ENCODE measurements at regions not wholly inside any gene's neighbourhood (a gene's known extent, or its start where the extent isn't known, plus 50 kb on each side); places are given as distances from the start of the nearest gene placed in this dataset.

DNA sequence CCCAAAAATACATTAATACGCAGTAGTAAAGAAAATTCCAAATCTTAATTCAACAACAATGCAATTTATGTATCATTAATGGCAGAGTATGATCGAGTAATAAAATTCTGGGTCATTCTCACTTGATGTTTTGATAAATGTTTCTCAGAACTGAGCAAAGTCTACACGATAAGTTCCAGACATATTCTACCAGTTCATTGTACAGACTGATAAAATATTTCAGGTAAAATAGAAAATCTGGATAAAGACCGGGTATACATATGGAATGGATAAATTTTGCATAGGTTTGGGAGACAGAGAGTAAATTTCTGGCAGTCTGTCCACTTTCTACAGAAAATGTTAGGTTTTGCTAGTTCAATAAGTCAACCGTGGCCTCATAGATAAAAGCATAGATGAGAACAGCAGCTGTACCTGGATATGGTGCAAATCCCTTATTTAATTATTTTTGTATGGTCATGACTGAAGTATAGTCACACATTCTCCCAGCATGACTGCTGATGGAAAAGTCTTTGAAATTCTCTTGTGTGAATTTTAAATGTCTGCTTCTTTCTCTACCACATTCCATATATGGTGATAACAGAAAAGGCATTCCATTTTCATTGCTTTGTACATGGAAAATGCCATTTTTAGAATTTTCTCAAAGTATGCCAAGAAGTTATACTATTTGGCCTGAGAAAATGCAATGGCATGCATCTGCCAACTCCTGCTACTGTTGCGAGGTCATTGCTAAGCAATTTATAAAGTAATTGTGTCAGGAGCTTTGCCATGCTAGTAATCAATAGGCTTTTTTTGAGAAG, 301.9 kb upstream of the ARSJ start:
- no peak for ATAC-seq
- TF ChIP-seq, protein P1, sequence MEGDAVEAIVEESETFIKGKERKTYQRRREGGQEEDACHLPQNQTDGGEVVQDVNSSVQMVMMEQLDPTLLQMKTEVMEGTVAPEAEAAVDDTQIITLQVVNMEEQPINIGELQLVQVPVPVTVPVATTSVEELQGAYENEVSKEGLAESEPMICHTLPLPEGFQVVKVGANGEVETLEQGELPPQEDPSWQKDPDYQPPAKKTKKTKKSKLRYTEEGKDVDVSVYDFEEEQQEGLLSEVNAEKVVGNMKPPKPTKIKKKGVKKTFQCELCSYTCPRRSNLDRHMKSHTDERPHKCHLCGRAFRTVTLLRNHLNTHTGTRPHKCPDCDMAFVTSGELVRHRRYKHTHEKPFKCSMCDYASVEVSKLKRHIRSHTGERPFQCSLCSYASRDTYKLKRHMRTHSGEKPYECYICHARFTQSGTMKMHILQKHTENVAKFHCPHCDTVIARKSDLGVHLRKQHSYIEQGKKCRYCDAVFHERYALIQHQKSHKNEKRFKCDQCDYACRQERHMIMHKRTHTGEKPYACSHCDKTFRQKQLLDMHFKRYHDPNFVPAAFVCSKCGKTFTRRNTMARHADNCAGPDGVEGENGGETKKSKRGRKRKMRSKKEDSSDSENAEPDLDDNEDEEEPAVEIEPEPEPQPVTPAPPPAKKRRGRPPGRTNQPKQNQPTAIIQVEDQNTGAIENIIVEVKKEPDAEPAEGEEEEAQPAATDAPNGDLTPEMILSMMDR (IDR thresholded peaks at IDR 0.05), result no peak

DNA sequence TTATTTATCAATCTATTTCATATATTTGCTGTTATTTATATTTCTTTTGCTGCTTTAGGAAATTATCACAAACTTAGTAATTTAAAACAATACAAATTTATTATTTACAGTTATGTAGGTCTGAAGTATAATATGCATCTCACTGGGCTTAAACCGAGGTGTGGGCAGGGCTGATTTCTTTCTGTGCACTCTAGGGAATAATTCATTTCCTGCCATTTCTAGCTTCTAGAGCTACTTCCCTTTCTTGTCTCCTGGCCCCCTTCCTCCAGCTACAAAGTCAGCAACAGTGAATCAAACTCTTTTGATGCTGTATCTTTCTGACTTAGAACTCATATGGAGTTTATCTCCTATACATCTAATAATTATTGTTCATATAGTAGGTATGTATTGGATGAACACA, 303.5 kb upstream of the ARSJ start:
- no peak overlapping the region for H3K27ac ChIP-seq
- TF ChIP-seq, protein P1 (IDR thresholded peaks at IDR 0.05), result no peak
- DNase-seq (no peak), ATAC-seq (no peak)
- no peaks in the 10 kb centered on the region for H3K27me3 ChIP-seq
- no peaks in the 10 kb centered on the region for H3K36me3 ChIP-seq
- no peaks in the 10 kb centered on the region for H3K4me1 ChIP-seq
- H3K4me3 ChIP-seq, result no peak overlapping the region
- H3K9me3 ChIP-seq, result no peaks in the 10 kb centered on the region
- intact Hi-C loops (cut with DNase I), result no loop called here

More for the DNA sequence above, 301.9 kb upstream of the ARSJ start:
- Histone ChIP-seq H3K4me1 (no peaks in the 10 kb centered on the region), H3K4me3 (no peak overlapping the region), H3K27me3 (no peaks in the 10 kb centered on the region), H3K9me3 (no peaks in the 10 kb centered on the region), H3K36me3 (no peaks in the 10 kb centered on the region), H3K27ac (no peak overlapping the region)
- intact Hi-C loops (cut with DNase I), result no loop called here
- no peak for DNase-seq

DNA sequence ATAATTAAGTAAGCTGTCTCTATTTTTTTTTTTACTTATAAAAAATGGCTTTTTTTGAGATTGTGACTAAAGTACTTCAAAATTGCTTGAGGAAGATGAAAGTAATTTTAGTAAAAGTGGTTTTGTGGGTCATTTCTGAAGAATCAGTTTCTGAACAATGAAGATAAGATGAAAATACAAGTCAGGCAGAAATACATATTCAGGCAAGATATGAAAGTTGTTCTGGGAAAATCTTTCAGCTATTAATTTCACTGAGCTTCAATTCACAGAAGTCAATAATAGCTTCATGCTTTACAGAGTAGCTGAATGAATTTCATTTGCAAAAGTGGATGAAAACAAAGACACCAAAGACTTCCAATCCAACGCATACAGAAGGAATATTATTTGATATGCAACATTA, 305.2 kb upstream of the ARSJ start:
- H3K9me3 ChIP-seq, result no peaks in the 10 kb centered on the region
- no peaks in the 10 kb centered on the region for H3K4me1 ChIP-seq
- ATAC-seq, result no peak
- DNase-seq, result no peak
- no peaks in the 10 kb centered on the region for H3K36me3 ChIP-seq
- H3K4me3 ChIP-seq, result no peak overlapping the region
- H3K27me3 ChIP-seq, result no peaks in the 10 kb centered on the region
- TF ChIP-seq, protein P1 (IDR thresholded peaks at IDR 0.05), result no peak
- intact Hi-C loops (cut with DNase I), result no loop called here
- H3K27ac ChIP-seq, result no peak overlapping the region

DNA sequence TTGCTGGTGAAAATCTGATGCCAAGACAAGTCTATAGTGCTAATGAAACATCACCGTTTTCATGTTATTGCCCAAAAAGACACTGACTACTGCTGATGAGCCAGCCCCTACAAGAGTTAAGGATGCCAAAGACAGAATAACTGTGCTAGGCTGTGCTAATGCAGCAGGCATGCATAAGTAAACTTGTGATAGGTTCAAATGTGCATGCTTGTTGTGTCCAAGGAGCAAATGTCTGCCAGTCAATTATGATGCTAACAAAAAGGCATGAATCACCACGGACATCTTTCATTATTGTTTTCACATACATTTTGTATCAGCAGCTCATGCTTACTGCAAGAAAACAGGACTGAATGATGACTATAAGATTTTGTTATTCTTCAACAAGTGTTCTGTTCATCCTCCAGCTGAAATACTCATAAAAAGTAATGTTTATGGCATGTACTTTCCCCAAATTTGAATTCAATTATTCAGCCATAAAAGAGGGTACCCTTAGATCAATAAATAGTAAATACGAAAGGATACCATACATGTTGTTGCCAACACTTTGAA, 306.9 kb upstream of the ARSJ start:
- Histone ChIP-seq H3K9me3 (no peaks in the 10 kb centered on the region), H3K27ac (no peak overlapping the region), H3K36me3 (no peaks in the 10 kb centered on the region), H3K27me3 (no peaks in the 10 kb centered on the region), H3K4me3 (no peak overlapping the region), H3K4me1 (no peaks in the 10 kb centered on the region)
- TF ChIP-seq, protein P1 (IDR thresholded peaks at IDR 0.05), result no peak
- DNase-seq (no peak), ATAC-seq (no peak)
- intact Hi-C loops (cut with DNase I), result no loop called here

DNA sequence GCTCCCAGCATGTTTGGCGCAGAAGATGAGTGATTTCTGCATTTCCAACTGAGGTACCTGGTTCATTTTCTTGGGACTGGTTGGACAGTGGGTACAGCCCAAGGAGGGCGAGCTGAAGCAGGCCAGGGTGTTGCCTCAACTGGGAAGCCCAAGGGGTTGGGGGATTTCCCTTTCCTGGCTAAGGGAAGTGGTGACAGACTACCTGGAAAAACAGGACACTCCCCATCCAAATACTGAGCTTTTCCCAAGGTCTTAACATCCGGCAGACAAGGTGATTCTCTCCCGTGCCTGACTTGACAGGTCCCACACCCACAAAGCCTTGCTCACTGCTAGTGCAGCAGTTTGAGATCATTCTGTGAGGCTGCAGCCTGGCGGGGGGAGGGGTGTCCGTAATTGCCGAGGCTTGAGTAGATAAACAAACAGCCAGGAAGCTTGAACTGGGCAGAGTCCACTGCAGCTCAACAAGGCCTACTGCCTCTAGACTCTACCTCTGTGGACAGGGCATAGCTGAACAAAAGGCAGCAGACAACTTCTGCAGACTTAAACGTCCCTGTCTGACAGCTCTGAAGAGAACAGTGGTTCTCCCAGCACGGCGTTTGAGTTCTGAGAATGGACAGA, 307.7 kb upstream of the ARSJ start:
- no peaks in the 10 kb centered on the region for H3K4me1 ChIP-seq
- no peaks in the 10 kb centered on the region for H3K36me3 ChIP-seq
- ATAC-seq (no peak), DNase-seq (no peak)
- intact Hi-C loops (cut with DNase I), result no loop called here
- TF ChIP-seq, protein P1 (IDR thresholded peaks at IDR 0.05), result no peak
- no peaks in the 10 kb centered on the region for H3K9me3 ChIP-seq
- no peaks in the 10 kb centered on the region for H3K27me3 ChIP-seq
- H3K27ac ChIP-seq, result no peak overlapping the region
- H3K4me3 ChIP-seq, result no peak overlapping the region
